T1000 (cell line): ENCODE measurements at regions not wholly inside any gene's neighbourhood (a gene's known extent, or its start where the extent isn't known, plus 50 kb on each side); places are given as distances from the start of the nearest gene placed in this dataset.

Experiments
- DNase-seq: peaks from one replicate; lab custom pipeline; 2025; ENCODE audit warnings: mixed read lengths; lab: John Stamatoyannopoulos, UW

DNA sequence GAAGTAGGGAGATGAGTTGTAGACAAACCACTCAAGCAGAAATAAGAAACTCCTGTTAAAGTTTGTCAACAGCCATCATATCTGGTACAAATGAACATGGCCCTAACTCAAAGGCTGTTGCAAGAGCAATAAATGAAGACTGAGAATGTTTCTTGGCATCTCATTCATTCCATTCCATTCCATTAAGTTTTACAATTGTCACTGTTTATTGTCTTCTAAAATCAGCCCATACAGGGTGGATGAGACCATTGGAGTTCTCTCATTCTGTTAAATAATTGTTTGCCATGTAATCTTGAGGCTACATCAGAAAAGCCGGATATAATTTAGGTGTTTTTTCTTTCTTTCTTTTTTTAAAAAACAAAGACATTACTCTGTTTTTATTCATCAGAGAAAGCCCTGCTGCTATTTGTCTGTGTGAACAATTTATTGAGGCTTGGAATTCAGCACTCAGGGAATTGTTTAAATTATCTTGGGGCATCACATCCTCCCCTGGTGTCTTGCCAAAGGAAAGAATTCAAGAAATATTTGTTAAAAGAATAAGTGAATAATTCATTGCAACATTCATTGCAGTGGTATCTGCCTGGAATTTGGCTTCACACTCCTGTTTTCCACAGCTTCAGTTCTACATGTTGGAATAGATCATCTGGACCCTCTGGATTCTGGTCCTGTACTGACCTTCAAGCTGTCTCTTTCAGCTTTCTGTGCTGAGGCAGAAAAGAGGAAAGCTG lies 604.5 kb downstream of the PLPP3 start:
- no peak for DNase-seq

DNA sequence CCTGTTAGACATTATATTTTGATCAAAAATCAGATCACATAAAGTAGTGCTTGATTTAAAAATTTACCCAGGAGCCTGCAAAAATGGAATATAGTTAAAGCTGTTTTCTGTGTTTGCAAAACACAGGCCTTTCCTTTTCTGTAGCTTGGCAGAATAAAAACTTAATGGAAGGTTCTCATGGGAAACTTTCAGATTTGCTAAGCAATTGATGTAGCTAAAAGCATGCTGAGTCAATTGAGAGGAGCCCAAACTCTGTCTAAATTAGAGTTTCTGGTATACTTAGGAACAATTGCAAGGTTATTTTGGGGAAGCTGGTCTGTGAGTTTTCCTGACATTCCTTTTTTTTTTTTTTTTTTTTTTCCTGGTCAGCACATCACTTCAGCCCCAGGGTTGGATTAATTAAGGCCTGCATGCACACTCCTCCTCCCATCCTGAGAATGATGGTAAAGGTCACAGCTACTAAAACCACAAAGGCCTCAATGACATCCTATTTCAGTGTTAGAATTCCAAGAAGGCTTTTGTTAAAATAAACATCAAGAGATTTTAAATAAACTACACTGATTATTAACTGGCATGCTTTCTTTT lies 608.7 kb downstream of the PLPP3 start:
- DNase-seq = no peak

DNA sequence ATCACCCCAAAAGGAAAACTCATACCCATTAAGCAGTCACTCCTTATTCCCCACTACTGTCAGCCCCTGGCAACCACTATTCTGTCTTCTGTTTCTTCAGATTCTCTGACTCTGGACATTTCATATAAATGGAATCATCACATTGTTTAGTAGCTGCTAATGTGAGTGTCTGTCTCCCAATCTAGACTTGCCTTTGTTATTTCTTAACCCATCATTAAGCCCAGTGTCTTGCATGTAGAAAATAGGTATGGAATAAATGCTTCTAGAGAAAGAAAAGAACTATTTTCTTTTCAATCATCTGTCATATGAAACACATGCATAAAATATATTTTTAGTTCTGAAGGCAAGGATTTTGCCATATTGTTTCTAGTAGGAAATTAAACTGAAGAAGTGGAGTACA lies 610.0 kb downstream of the PLPP3 start:
- DNase-seq = no peak

DNA sequence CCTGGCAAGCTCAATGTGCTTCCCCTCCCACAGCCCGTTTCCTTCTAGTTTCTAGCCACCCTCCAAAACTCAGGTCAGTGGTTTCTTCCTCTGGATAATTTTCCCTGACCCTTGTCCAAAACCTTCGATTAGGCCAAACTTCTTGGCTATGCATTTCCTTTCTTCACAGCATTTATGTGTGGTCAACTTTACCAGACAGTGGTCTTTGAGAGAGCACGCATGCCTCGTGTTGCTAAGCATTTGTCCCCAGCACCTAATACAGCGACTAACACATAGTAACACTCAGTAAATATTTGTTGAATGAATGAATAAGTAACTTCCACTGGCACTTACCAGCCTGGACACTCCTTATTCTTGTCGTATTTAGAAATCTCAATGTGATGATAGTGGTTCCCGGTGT lies 610.7 kb downstream of the PLPP3 start:
- no peak for DNase-seq

DNA sequence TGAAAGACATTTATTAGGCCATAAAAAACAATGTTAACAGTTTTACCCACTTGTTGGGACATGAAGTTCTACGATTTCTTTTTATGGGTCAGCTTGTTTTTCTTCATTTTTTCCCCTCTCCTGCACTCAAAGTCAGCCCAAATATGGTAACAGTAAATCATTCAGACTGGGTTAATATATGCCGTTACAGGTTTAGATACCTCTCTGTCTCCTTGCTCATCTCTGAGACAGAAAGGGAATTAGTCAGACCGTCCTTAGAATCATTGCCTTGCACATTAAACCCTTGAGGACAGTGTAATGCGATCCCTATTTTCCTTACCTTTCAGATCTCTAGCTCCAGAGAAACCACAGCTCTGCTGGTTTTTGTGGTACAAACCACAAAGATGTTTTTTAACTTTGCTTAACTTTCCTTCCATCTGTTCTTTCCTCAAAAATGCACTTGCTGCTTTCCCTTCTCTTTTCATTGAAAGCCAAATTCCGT lies 613.3 kb downstream of the PLPP3 start:
- DNase-seq = no peak

DNA sequence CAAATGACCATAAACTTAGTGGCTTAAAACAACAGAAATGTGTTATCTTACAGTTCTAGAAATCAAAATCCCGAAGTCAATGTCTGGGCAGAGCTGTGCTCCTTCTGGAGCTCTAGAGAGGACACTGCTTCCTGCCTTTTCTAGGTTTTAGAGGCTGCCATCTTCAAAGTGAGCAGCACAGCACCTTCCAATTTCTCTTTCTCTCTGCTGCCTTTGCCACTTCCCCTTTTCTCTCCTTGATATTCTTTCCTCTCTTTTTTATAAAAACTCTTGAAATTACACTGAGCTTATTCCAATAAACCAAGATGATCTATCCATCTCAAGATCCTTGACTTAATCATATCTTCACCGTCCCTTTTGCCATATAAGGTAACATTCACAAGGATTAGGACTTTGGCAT lies 616.9 kb downstream of the PLPP3 start:
- no peak for DNase-seq

DNA sequence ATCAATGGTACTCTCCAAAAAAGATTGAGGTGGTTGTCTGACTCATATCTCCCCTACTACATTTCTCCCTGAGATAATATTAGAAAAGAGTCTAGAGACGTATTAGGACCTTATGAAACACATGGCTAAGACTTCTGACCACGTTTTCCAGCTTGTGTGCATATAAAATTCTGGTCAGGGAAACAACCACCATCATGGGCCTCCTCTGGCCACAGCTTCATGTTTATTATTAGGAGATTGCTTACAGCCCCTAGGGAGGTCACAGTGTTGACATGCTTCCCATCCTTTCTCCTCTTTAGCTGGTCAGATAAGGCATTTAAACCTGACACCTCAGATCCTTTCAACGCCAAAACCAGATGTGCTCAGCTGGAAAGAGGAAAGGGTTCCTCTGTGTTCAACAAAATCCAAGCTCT lies 620.2 kb downstream of the PLPP3 start:
- DNase-seq = no peak

DNA sequence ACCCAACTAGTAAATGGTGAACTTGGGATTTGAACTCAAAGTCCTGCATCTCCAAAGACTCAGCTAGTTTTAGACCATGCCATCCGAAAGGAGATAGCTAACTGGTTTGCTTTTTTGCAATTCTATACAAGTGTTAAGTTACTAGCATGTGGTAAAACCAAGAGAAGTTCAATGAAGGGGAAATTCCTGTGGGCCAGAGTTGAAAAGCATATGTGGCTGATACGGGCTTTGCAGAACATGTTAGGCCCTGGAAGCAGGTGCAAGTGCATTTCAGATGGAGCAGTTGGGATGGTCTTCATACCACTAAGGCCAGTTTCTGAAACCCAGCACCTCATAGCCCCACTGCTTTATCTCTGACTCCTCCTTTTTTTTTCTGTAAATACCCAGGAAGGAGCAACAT lies 620.9 kb downstream of the PLPP3 start:
- no peak for DNase-seq

DNA sequence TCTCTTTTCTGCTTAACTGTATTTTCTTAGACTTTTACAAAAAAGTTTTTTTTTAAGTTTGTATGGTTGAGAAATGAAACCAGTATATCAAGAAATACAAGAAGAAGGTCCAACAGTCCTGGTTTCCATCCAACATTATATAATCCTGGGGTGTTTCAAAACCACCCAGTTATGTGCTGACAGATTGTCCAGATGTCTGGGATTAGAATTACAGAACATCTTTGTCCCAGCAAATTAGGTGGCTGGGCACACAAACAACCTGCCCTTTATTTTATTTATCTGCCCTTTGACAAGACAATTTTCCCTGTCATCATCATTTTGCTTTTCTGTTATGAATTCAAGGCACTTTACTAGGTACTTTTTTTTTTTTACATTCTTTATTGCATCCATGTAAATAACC lies 622.1 kb downstream of the PLPP3 start:
- no peak for DNase-seq

DNA sequence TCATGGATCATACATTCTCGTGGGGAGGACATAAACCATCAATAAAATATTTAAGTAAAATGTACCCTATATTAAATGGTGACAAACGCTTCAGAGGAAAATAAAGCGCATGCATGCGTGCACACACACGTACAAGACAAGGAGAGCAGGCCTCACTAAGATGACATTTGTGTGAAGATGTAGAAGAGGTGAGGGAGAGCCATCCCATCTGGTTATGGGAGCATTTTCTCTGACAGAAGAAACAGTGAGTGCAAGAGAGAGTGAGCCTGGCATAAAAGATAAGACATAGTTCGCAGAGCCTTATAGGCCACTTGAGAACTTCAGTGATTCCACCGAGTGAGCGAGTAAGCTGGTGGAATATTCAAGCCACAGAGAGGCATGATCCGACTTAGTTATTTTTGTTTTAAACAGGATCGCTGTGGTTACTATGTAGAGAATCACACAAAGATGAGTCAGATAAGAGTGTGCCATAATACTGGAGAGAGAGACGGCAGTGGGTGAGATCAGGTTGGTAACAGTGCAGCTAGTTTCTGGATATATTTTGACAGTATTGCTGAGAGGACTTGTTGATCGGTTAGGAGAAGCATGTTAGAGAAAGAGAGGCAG lies 624.2 kb downstream of the PLPP3 start:
- no peak for DNase-seq

DNA sequence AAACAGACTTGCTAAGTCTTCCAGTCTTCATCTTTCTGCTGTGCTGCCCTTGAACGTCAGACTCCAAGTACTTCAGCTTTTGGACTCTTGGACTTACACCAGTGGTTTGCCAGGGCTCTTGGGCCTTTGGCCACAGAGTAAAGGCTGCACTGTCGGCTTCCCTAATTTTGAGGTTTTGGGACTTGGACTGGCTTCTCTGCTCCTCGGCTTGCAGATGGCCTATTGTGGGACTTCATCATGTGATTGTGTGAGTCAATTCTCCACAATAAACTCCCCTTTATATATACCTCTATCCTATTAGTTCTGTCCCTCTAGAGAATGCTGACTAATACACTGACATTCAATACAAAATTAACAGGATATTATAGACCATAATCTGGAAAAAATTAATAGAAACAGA lies 628.1 kb downstream of the PLPP3 start:
- DNase-seq = no peak

DNA sequence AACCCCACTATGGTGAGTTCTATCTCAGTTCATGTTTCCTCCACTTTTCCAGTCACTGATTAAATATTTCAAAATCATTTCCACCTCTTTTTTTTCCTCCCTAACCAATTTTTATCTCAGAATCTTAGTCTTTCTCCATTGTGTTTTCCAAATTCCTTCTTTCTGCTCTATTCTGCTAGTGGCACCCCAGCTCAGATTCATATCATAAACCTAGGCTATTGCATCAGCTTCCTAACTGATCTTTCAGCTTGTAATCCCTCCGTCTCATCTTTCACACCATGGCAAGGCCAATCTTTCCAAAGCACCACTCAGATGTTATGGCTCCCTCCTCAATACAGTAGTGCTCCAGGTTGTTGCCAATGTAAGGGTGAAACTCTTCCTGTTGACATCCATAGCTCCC lies 631.9 kb downstream of the PLPP3 start:
- no peak for DNase-seq

DNA sequence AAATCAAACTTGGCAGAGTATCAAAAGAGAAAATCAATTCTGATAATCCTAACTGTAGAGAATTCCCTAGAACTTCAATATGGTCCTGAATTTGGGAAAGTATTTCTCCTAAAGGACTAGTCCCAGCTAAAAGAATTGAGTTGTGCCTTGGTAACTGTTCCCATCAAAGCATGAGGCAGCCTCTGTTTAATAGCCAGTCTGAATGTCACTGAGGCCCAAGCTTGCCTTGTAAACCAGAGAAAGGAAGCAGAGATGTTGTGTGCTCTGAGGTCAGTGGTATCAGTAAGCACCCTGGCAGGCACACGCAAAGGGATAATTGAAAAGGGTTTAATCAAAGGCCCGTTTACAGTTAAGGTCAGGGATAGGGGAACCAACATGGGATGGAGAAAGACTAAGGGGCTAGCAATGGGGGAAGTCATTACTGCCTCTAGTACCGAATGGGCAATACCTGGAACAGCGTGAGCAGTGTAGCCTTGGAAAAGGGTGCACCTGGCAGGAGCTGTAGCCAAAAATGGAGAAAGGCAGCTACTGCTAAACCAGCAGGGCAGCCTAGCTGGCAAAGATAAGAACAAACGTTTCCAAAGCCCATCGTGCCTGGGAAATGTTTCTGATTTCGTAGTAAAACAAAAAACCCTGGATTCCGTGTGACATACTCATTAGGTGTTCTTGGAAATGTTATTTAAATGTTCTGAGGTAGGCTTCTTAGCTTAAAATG lies 635.5 kb downstream of the PLPP3 start:
- DNase-seq = no peak

DNA sequence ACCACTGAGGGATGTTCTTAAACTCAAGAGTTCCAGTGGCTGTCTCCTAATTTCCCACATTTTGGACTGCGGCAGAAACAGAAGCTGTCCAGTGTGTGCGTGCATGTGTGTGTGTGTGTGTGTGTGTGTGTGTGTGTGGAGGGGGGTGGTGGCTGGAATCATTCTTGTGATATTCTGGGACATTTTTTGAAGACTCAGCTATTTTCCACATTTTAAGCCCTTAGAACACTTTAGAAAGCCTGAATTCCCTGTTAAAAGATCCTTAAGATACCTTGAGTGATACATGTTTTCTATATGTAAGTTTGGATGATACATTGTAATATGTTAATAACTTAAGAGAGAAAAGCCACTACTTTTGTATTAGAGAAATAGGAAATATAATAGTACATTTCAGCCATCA lies 636.4 kb downstream of the PLPP3 start:
- no peak for DNase-seq

DNA sequence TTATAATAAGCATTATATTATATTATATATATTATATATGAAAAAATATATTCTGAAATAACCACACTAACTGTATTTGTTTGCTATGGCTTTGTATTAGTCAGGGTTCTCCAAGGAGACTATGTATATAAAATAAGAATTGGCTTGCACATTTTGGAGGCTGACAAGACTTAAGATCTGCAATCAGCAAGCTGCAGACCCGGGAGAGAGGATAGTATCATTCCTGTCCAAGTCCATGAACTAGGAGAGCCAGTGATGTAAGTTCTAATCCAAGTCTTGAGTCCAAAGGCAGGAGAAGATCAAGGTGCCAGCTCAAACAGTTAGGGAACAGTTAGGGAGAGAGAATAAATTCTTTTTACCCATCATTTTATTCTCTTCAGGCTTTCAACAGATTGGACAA lies 639.5 kb downstream of the PLPP3 start:
- no peak for DNase-seq

DNA sequence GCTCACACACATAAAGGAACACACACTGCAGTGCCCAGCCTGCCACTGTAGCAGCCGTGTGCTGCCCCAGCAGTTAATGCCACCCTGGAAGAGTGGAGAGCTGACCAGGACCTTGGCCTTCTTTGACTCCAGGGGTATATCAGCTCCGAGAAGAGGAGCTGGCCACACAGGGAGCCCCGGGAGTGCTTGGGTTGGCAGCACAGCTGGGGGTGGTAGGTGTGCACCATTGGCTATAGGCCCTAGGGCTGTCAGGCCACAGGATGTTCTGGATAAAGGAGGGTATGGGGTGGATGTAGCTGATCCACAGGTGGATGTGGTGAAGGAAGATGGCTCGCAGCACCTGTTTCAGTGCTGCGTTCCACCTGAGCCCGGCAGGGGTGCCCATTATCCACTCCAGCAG lies 640.5 kb downstream of the PLPP3 start:
- DNase-seq = no peak

DNA sequence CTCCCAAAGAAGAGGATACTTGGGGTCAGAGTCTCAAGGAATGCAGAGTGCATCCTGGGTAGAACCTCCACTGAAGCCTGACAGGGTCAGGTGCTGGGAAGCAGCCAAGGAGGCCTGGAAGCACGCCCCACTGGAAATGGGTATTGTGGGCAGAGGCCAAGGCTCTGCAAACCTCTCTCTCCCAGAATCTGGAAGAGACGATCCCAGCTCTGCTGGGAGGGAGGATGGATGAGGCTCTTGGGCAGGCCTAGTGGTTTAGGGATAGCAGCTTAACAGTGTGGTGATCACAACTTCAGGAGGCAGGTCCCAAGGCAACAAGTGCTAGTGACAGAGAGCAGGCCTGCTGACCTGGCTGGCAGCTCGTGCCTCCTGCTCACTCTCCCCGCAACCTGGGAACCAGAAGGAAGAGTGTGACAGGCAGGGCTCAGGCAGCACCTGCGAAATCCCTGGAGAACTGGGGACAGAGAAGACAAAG lies 641.0 kb downstream of the PLPP3 start:
- DNase-seq = no peak

DNA sequence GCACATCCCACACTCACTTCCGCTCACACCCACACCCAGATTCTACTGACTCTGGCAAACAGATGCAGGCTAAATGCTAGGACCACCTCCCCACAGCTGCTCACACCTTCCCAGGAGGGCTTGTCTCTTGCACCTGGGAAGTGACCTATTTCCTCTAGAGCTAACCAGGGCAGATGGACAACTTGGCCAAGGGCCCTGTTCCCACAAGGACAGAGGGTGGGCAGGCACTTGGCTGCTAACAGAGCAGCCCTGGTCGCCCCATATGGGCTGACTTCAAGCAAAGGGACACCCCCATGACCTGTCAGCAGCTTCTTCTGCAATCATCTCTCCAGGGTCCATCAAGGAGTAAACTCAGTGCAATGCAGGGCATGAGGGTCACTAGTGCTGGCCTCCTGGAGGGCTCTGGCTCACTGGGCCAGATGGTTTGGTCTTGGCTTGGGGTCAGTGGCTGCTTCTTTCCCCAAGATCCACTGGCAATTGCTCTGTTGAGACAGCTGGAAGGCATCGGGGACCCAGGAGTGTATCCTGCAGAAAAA lies 641.5 kb downstream of the PLPP3 start:
- no peak for DNase-seq

DNA sequence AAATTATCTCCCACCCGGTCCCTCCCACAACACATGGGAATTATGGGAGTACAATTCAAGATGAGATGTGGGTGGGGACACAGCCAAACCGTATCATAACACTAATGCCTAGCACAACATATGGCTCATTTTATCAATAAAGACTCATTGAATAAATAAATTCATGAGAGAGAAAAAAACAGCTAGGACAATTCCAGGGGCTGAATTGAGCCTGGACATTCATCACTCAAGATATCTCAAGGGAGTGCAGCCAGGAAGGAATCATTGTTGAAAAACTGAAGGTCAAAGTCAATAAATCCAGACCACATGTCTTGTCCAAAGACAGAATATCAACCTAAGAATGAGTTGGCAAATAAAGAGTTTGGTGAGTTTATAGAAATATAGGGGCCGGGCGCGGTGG lies 644.1 kb downstream of the PLPP3 start:
- no peak for DNase-seq

DNA sequence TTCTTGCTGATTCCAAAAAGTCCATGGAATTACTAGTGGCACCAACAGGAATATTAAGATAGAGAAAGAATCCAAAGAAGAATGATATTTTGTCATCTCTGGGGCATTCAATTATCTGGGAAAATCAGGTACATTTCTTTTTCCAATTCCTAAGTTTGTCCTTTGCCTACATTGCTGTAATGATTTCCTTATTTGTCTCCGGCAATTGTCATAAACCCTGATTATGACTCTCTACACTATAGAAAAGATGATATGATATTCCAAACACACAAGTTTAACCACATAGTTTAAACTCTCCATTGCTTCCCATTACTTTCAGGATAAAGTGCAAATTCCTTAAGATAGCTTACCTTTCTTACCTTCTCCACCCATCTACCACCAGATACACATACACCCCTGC lies 647.0 kb downstream of the PLPP3 start:
- no peak for DNase-seq

DNA sequence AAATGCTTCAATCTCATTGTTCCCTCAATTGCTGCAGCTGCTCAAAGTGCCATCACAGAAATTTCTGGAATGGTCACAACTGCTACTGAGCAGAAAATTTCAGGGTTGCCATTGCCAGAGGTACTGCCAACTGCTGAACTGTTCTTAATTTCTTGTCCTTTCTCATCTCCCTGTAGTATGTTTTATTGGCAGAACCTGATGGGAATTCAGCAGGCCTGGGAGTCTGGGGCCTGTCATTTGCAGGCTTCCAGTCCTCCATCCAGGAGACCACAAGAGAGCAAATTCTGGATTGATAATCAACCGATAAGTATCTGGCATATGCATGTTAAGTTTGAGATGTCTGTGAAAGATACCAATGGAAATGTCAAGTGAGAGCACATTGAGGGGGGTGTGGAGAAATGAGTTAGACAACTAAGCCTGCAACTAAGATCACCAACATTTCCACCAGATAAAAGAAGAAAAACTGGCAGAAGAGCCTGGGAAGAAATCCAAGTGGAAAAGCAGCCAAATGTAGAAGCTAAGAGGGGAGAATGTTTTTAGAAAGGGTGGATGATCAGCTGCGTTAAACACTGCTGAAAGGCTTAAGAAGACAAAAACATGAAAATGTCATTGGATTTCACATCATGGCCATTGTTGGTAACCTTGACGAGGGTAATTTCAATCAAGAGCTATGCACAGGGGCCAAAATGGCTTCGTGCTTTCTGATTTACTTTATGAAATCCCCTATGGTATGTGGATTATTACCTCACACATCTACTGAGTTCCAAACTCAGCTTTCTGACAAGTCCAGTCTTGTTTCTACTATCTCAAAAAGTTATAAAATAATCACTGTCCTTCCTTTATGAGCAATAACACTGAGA lies 648.1 kb downstream of the PLPP3 start:
- no peak for DNase-seq

DNA sequence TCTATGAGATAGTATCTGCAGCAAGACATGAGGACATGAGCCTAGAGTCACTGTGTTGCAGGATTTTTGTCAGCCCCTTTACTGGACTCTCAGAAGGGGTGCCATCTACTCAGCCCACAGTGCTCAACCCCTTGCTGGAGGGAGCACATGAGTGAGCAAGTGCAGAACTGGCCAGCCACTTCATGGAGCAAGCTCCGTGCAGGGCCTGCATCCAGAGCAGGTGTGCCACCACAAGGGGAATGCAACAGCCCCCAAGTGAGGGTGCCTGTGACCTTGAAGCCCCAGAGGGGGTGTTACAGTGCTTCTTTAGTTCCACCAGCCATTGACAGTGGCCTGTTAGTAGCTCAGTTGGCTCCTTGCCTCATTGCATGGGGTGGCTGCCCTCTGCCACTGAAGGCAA lies 649.7 kb downstream of the PLPP3 start:
- no peak for DNase-seq
